HepG2 (cell line): ENCODE measurements at regions not wholly inside any gene's neighbourhood (a gene's known extent, or its start where the extent isn't known, plus 50 kb on each side); places are given as distances from the start of the nearest gene placed in this dataset.

Experiments
- ATAC-seq: fragments of 200-7000 bp; cut with Tn5 transposase; 3 replicates; pipeline ENCODE4 v1.9.1; 2020; ENCODE audit warnings: mild to moderate bottlenecking, moderate library complexity
- BruUV-seq: library from RNA; stranded (reverse); fragments of 400-500 nt; replicated peaks from 2 replicates; lab custom pipeline; 2021; lab: Mats Ljungman, UMichigan
- CTCF ChIA-PET: fragments of 300-600 bp; formaldehyde crosslinking; extraction: SDS; loops from one replicate; lab custom pipeline; 2021; ENCODE audit warnings: low total read pairs, inconsistent platforms, low intra/inter-chr PET ratio; lab: Yijun Ruan, JAX
- POLR2A ChIA-PET: fragments of 350-600 bp; sonication (Branson Sonifier 250); formaldehyde crosslinking; loops from one replicate; lab custom pipeline; 2020; ENCODE audit warnings: antibody characterized with exemption, inconsistent platforms; lab: Yijun Ruan, JAX
- DNase-seq: peaks from one replicate; pipeline ENCODE4 v3.0.0-alpha.2; 2015; ENCODE audit warnings: low spot score
- FAIRE-seq: peaks from 3 replicates; lab custom pipeline; 2011; peaks lifted over from hg19 to GRCh38; lab: Jason Lieb, UNC
- H2AFZ ChIP-seq: one replicate; pipeline ENCODE4 v1.6.1; 2011; ENCODE audit warnings: low read length, inconsistent platforms
- H3K27ac ChIP-seq: fragments of 300-600 bp; 3 replicates; pipeline ENCODE4 v1.8.0; 2011; ENCODE audit warnings: mixed run types, mild to moderate bottlenecking, mixed read lengths, low read length, inconsistent platforms; ENCODE audit not compliant: insufficient read depth; ENCODE audit errors: extremely low read length
- H3K27me3 ChIP-seq, 2 experiments: fragments of 200-600 bp in 1 of 2; 2 replicates in 1 of 2; 3 replicates in 1 of 2; pipeline versions ENCODE4 v1.6.0 to v1.8.0; 2011; ENCODE audit warnings: low read length in 2 of 2, mild to moderate bottlenecking in 2 of 2, moderate library complexity in 2 of 2, inconsistent platforms in 1 of 2; ENCODE audit not compliant: insufficient read depth in 2 of 2, control insufficient read depth in 1 of 2
- H3K36me3 ChIP-seq, 2 experiments: fragments of 200-600 bp in 1 of 2; replicated peaks in 1 of 2; 2 replicates in 1 of 2; 3 replicates in 1 of 2; pipeline versions ENCODE4 v1.5.1 to v1.8.0; 2011; ENCODE audit warnings: low read length in 2 of 2, inconsistent platforms in 1 of 2; ENCODE audit not compliant: insufficient read depth in 2 of 2, control insufficient read depth in 1 of 2
- H3K4me1 ChIP-seq: 2 replicates; pipeline ENCODE4 v1.5.1; 2012; ENCODE audit warnings: low read length, inconsistent platforms; ENCODE audit not compliant: insufficient read depth
- H3K4me2 ChIP-seq: 2 replicates; pipeline ENCODE4 v1.6.0; 2011; ENCODE audit warnings: low read depth, low read length, inconsistent platforms
- H3K4me3 ChIP-seq, 3 experiments: fragments of 200-600 bp in 1 of 3; sonication (generic), shearing (Covaris generic) in 1 of 3; replicated peaks in 1 of 3; 2 replicates each; pipeline ENCODE4 v1.5.1; 2011 to 2016; ENCODE audit warnings: low read length in 3 of 3, inconsistent platforms in 2 of 3, low read depth in 2 of 3, mild to moderate bottlenecking in 2 of 3, control low read depth in 1 of 3, mixed read lengths in 1 of 3; ENCODE audit not compliant: insufficient read depth in 1 of 3
- H3K79me2 ChIP-seq: one replicate; pipeline ENCODE4 v1.6.1; 2011; ENCODE audit warnings: low read length, inconsistent platforms; ENCODE audit not compliant: insufficient read depth
- H3K9ac ChIP-seq: 2 replicates; pipeline ENCODE4 v1.6.0; 2011; ENCODE audit warnings: mild to moderate bottlenecking, low read depth, low read length, inconsistent platforms; ENCODE audit not compliant: insufficient read depth
- H3K9me3 ChIP-seq: 2 replicates; pipeline ENCODE4 v1.5.1; 2012; ENCODE audit warnings: mild to moderate bottlenecking, low read length
- H4K20me1 ChIP-seq: 2 replicates; pipeline ENCODE4 v1.6.0; 2011; ENCODE audit warnings: inconsistent platforms, mild to moderate bottlenecking, low read length, moderate library complexity; ENCODE audit not compliant: insufficient read depth
- BRF2 ChIP-seq: sonication (generic); formaldehyde crosslinking; IDR thresholded peaks from 2 replicates; pipeline ENCODE4 v1.8.1; 2022; ENCODE audit warnings: mild to moderate bottlenecking, missing genetic modification reagents
- E2F2 ChIP-seq: sonication (generic); formaldehyde crosslinking; IDR thresholded peaks from 2 replicates; pipeline ENCODE4 v1.4.0; 2020; ENCODE audit warnings: missing genetic modification reagents, borderline replicate concordance
- ETV6 ChIP-seq: sonication (generic); formaldehyde crosslinking; conservative IDR thresholded peaks from 2 replicates; pipeline ENCODE4 v1.4.0; 2020; ENCODE audit warnings: missing genetic modification reagents
- HMG20A ChIP-seq: IDR thresholded peaks from 2 replicates; pipeline ENCODE4 v1.6.1; 2016; ENCODE audit warnings: borderline replicate concordance
- HMGA1 ChIP-seq: sonication (generic); formaldehyde crosslinking; conservative IDR thresholded peaks from 2 replicates; pipeline ENCODE4 v1.4.0; 2020; ENCODE audit warnings: missing genetic modification reagents
- MBNL3 ChIP-seq: fragments of 250-450 bp; sonication (Bioruptor Pico); conservative IDR thresholded peaks from 2 replicates; pipeline ENCODE4 v1.8.0; 2022; ENCODE audit warnings: mild to moderate bottlenecking, inconsistent platforms
- MTA1 ChIP-seq: sonication (generic); formaldehyde crosslinking; IDR thresholded peaks from 2 replicates; pipeline ENCODE4 v1.4.0; 2020; ENCODE audit warnings: missing genetic modification reagents, mild to moderate bottlenecking, borderline replicate concordance
- NPAS2 ChIP-seq: sonication (generic); formaldehyde crosslinking; IDR thresholded peaks from 2 replicates; pipeline ENCODE4 v1.8.0; 2022; ENCODE audit warnings: mild to moderate bottlenecking, missing genetic modification reagents, borderline replicate concordance
- RBM39 ChIP-seq: fragments of 200-400 bp; formaldehyde crosslinking; IDR thresholded peaks from one replicate; pipeline ENCODE4 v1.6.1; 2018; ENCODE audit warnings: antibody characterized with exemption, mild to moderate bottlenecking, low read depth, low read length; ENCODE audit not compliant: poor library complexity, severe bottlenecking
- TBX2 ChIP-seq: sonication (generic); formaldehyde crosslinking; IDR thresholded peaks from 2 replicates; pipeline ENCODE4 v1.5.0; 2020; ENCODE audit warnings: missing genetic modification reagents, mild to moderate bottlenecking, borderline replicate concordance
- ZBTB39 ChIP-seq: sonication (generic); formaldehyde crosslinking; IDR thresholded peaks from 2 replicates; pipeline ENCODE4 v1.5.0; 2020; ENCODE audit warnings: missing genetic modification reagents
- ZNF101 ChIP-seq: sonication (generic); formaldehyde crosslinking; IDR thresholded peaks from 2 replicates; pipeline ENCODE4 v1.4.0; 2020; ENCODE audit warnings: mild to moderate bottlenecking, low read depth, missing genetic modification reagents, borderline replicate concordance
- ZNF468 ChIP-seq: sonication (generic); formaldehyde crosslinking; IDR thresholded peaks from 2 replicates; pipeline ENCODE4 v1.8.0; 2022; ENCODE audit warnings: mild to moderate bottlenecking, moderate library complexity, missing genetic modification reagents
- ZNF784 ChIP-seq: sonication (generic); formaldehyde crosslinking; IDR thresholded peaks from 2 replicates; pipeline ENCODE4 v1.5.1; 2020; ENCODE audit warnings: missing genetic modification reagents, mild to moderate bottlenecking, borderline replicate concordance
- WGBS: methylation state at CpG from one replicate; pipeline ENCODE4 v1.1.6; 2017; ENCODE audit warnings: low lambda C conversion rate; 5-methylcytosine and 5-hydroxymethylcytosine counted together
- in situ Hi-C: cut with HindIII; loops from 2 replicates; pipeline ENCODE4 v1.10.0; 2017; ENCODE audit warnings: low pct_unique_long_range_greater_than_20kb; ENCODE audit not compliant: extremely low pct_ligation_motif_present
- intact Hi-C: fragments of 100-400 bp; cut with micrococcal nuclease; formaldehyde crosslinking; loops from one replicate; pipeline ENCODE4 v1.10.0; 2022; ENCODE audit not compliant: unreplicated experiment

- Histone ChIP-seq H3K27ac (no peak overlapping the region), H2AFZ (no peak overlapping the region), H3K9me3 (no peaks in the 10 kb centered on the region), H3K4me1 (no peaks in the 10 kb centered on the region), H3K4me3 (no peak overlapping the region), H3K27me3 (no peaks in the 10 kb centered on the region), H3K9ac (no peak overlapping the region), H3K36me3 (no peaks in the 10 kb centered on the region), H3K4me2 (no peak overlapping the region), H3K79me2 (no peaks in the 10 kb centered on the region), H4K20me1 (no peaks in the 10 kb centered on the region)
- DNase-seq (no peak), ATAC-seq (no peak), FAIRE-seq (no peak)
- ChIA-PET POLR2A (no interaction called here), CTCF (no interaction called here)
- 5% methylated on average over 2 of the region's 2 CpGs for WGBS
- intact Hi-C loops = no loop called here
- in situ Hi-C loops = no loop called here
- BruUV-seq = no TSS peak
- TF ChIP-seq ZBTB39 (CRISPR knock-in tag) = no peak
- TF ChIP-seq ZNF101 (CRISPR knock-in tag) = no peak
- no peak for TF ChIP-seq ZNF784 (CRISPR knock-in tag)
These were observed 901.6 kb downstream of the TUSC7 start for GRCh38 chr3:117611211-117611610.

- 2% methylated on average over 2 of the region's 2 CpGs for WGBS
- in situ Hi-C loops = no loop called here
- TF ChIP-seq NPAS2 (CRISPR knock-in tag) (no peak), MTA1 (no peak), ETV6 (CRISPR knock-in tag) (no peak), MBNL3 (no peak), HMGA1 (CRISPR knock-in tag) (no peak), RBM39 (no peak), ZNF468 (no peak), HMG20A (CRISPR knock-in tag) (no peak), TBX2 (CRISPR knock-in tag) (no peak), BRF2 (no peak), E2F2 (CRISPR knock-in tag) (no peak)
These were observed 906.6 kb downstream of the TUSC7 start for GRCh38 chr3:117616227-117616626.

More at GRCh38 chr3:117616227-117616626, 906.6 kb downstream of the TUSC7 start:
- no peak for DNase-seq
- H3K36me3 ChIP-seq = no peaks in the 10 kb centered on the region
- ChIA-PET POLR2A (no interaction called here), CTCF (no interaction called here)
- no peak overlapping the region for H3K4me3 ChIP-seq
- BruUV-seq = no TSS peak
- H3K27ac ChIP-seq = no peak overlapping the region
- no peaks in the 10 kb centered on the region for H3K9me3 ChIP-seq
- H3K4me1 ChIP-seq = no peaks in the 10 kb centered on the region
- H3K79me2 ChIP-seq = no peaks in the 10 kb centered on the region
- no peak for ATAC-seq
- FAIRE-seq = no peak
- no peak overlapping the region for H3K9ac ChIP-seq
- H3K4me2 ChIP-seq = no peak overlapping the region
- H2AFZ ChIP-seq = no peak overlapping the region
- intact Hi-C loops = no loop called here
- no peaks in the 10 kb centered on the region for H4K20me1 ChIP-seq
- no peaks in the 10 kb centered on the region for H3K27me3 ChIP-seq
